Astrocyte of the spinal cord (primary cell): ENCODE measurements at regions not wholly inside any gene's neighbourhood (a gene's known extent, or its start where the extent isn't known, plus 50 kb on each side); places are given as distances from the start of the nearest gene placed in this dataset.

Experiments used
- DNase-seq: peaks from one replicate; pipeline ENCODE4 v3.0.0; 2011; ENCODE audit warnings: low read depth, low spot score
- H3K4me3 ChIP-seq: 2 replicates; pipeline ENCODE4 v1.5.1; 2011; ENCODE audit warnings: low read depth, mild to moderate bottlenecking, low read length, moderate library complexity
- CTCF ChIP-seq: IDR thresholded peaks from 2 replicates; pipeline ENCODE4 v1.5.1; 2012; ENCODE audit warnings: low read depth, mild to moderate bottlenecking, low read length, inconsistent platforms
- in situ Hi-C: cut with HindIII; loops from 2 replicates; pipeline ENCODE4 v1.10.0; 2017; ENCODE audit warnings: low sequenced_read_pairs

GRCh38 chr12:66915306-66915904 lies 236.5 kb upstream of the GRIP1 start:
- in situ Hi-C loops: no loop called here
- TF ChIP-seq CTCF: no peak
- no peak for DNase-seq
- no peak overlapping the region for H3K4me3 ChIP-seq

- H3K4me3 ChIP-seq: no peak overlapping the region
- DNase-seq: no peak
- TF ChIP-seq CTCF: no peak
- in situ Hi-C loops: no loop called here
These were observed 237.3 kb upstream of the GRIP1 start for GRCh38 chr12:66916189-66916588.

GRCh38 chr12:66919466-66919865 lies 240.6 kb upstream of the GRIP1 start:
- DNase-seq: no peak
- in situ Hi-C loops: no loop called here
- no peak overlapping the region for H3K4me3 ChIP-seq
- TF ChIP-seq CTCF: no peak

- no peak for DNase-seq
- in situ Hi-C loops: no loop called here
- no peak for TF ChIP-seq CTCF
- no peak overlapping the region for H3K4me3 ChIP-seq
These were observed 241.3 kb upstream of the GRIP1 start for GRCh38 chr12:66920205-66920604.

- H3K4me3 ChIP-seq: no peak overlapping the region
- in situ Hi-C loops: no loop called here
- TF ChIP-seq CTCF: no peak
- DNase-seq: no peak
These were observed 242.3 kb upstream of the GRIP1 start for GRCh38 chr12:66921151-66921550.

- DNase-seq: no peak
- in situ Hi-C loops: no loop called here
- no peak for TF ChIP-seq CTCF
- no peak overlapping the region for H3K4me3 ChIP-seq
These were observed 246.2 kb upstream of the GRIP1 start for GRCh38 chr12:66925083-66925482.

GRCh38 chr12:66929121-66929520 lies 250.2 kb upstream of the GRIP1 start:
- in situ Hi-C loops: no loop called here
- TF ChIP-seq CTCF: no peak
- H3K4me3 ChIP-seq: no peak overlapping the region
- DNase-seq: no peak
